ENCODE measurements at regions not wholly inside any gene's neighbourhood (a gene's known extent, or its start where the extent isn't known, plus 50 kb on each side); places are given as distances from the start of the nearest gene placed in this dataset.
"Not testable (repeated sequence)": the region's sequence is repeated elsewhere in the genome, so short reads cannot be mapped to it uniquely, and the experiment has no call there.

GRCh38 chr12:91483471-91483985 lies 300.9 kb upstream of the DCN start:
- POLR2A ChIA-PET: no interaction called here
- Mint-ChIP-seq H3K9me3 (no peaks in the 10 kb centered on the region), H3K27me3 (no peaks in the 10 kb centered on the region), H3K27ac (no peak overlapping the region), H3K36me3 (ENCODE audit: low read depth) (no peaks in the 10 kb centered on the region), H3K4me3 (no peak overlapping the region), H3K4me1 (no peaks in the 10 kb centered on the region)
- CTCF ChIA-PET: no interaction called here
- no peak for DNase-seq

DNA sequence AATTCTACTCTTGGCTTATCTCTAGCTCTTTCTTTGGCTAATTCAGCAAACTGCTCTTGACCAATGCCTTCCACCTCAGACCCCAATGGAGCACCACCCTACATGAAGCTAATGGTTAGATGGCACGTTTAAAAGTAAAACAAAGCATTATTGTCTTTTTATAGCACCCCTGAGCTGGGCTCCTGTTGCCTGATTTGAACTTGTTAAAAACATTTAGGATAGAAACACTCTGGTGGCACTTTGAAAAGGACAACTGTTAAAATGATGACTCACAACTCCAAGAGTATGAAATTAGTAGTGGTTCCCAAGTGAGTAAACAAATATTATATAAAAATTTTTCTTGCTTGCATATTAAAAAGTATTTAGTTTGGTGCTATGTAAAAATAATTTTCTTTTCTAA lies 299.6 kb upstream of the DCN start:
- no peaks in the 10 kb centered on the region for H3K4me1 Mint-ChIP-seq
- H3K9me3 Mint-ChIP-seq: no peaks in the 10 kb centered on the region
- ChIA-PET POLR2A (no interaction called here), CTCF (no interaction called here)
- H3K27ac Mint-ChIP-seq: no peak overlapping the region
- DNase-seq: no peak
- no peak overlapping the region for H3K4me3 Mint-ChIP-seq
- no peaks in the 10 kb centered on the region for H3K36me3 Mint-ChIP-seq (ENCODE audit: low read depth)
- no peaks in the 10 kb centered on the region for H3K27me3 Mint-ChIP-seq

DNA sequence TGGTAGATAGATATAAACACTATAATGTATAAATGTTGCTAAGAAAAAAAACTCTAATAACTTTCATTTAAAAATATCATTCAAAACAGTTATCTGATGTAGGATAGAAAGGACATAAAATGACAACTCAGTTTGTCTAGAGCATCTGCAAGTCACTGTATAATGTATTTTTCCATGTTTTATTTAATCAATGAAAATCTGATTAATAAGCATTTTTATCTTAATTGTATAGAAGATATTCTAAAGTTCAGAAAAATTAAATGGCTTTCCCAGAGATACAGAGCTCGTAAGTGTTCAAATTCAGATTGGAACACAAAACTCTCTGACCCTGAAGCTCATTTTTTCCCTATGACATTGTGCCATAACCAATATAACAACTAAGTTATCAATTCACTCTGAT lies 295.9 kb upstream of the DCN start:
- H3K4me1 Mint-ChIP-seq: no peaks in the 10 kb centered on the region
- no peaks in the 10 kb centered on the region for H3K36me3 Mint-ChIP-seq (ENCODE audit: low read depth)
- H3K27me3 Mint-ChIP-seq: no peaks in the 10 kb centered on the region
- POLR2A ChIA-PET: no interaction called here
- H3K4me3 Mint-ChIP-seq: no peak overlapping the region
- DNase-seq: no peak
- CTCF ChIA-PET: no interaction called here
- no peaks in the 10 kb centered on the region for H3K9me3 Mint-ChIP-seq
- H3K27ac Mint-ChIP-seq: no peak overlapping the region

DNA sequence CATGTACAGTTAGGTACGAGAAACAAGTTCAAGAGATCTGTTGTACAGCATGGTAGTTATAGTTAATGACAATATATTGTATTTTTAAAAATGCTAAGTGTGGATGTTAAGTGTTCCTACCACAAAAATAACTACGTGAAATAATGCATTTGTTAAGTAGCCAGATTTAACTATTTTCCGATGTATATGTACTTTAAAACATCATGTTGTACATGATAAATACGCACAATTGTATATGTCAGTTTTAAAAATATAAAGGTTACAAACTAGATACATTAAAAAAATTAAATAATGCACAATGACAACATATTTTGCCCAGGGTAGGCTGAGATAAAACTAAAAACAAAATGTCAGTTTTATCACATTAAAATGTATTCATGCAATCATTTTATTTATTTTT lies 285.1 kb upstream of the DCN start:
- CTCF ChIA-PET: no interaction called here
- no peak overlapping the region for H3K4me3 Mint-ChIP-seq
- no peaks in the 10 kb centered on the region for H3K4me1 Mint-ChIP-seq

DNA sequence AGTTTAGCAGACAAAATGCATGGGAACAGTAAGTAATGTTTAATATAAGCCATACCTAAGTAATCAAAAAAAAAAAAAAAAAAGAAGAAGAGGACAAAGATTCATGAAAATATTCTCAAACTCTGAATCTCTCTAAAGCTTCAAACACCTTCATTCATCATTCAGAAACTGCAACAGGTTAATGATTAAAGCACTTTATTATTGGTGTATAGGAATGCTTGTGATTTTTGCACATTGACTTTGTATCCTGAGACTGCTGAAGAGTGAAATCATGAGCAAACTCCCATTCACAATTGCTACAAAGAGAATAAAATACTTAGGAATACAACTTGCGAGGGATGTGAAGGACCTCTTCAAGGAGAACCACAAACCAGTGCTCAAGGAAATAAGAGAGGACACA lies 278.4 kb upstream of the DCN start:
- Mint-ChIP-seq H3K27ac (no peak overlapping the region), H3K9me3 (no peaks in the 10 kb centered on the region), H3K27me3 (peaks cover 1% of the 10 kb centered on the region), H3K36me3 (ENCODE audit: low read depth) (no peaks in the 10 kb centered on the region), H3K4me1 (no peaks in the 10 kb centered on the region), H3K4me3 (no peak overlapping the region)
- ChIA-PET POLR2A (no interaction called here), CTCF (no interaction called here)
- DNase-seq: no peak

More for the DNA sequence above, 285.1 kb upstream of the DCN start:
- POLR2A ChIA-PET: no interaction called here
- H3K9me3 Mint-ChIP-seq: no peaks in the 10 kb centered on the region
- no peak for DNase-seq
- H3K27me3 Mint-ChIP-seq: peaks cover 1% of the 10 kb centered on the region
- no peaks in the 10 kb centered on the region for H3K36me3 Mint-ChIP-seq (ENCODE audit: low read depth)
- H3K27ac Mint-ChIP-seq: no peak overlapping the region

DNA sequence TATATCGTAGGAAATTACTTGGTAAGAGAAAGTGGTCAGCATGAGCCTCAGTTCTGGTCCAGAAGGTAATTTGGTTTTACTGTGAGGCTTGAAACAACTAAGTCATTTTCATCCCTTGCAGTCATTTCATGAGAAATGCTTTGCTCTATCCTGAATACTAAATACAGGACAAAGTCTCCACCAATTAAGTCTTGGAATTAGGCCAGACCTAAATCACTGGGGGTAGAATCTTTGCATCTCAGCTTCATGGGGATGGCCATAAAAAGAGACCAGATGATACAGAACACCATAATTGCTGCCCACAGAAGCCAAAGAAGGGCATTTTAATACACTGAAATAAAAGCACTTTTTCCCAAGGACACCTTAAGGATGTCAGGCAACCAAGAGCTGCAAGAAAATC lies 277.9 kb upstream of the DCN start:
- Mint-ChIP-seq H3K27ac (no peak overlapping the region), H3K36me3 (ENCODE audit: low read depth) (no peaks in the 10 kb centered on the region), H3K4me1 (no peaks in the 10 kb centered on the region), H3K27me3 (peaks cover 1% of the 10 kb centered on the region), H3K9me3 (no peaks in the 10 kb centered on the region), H3K4me3 (no peak overlapping the region)
- ChIA-PET CTCF (no interaction called here), POLR2A (no interaction called here)
- DNase-seq: no peak

DNA sequence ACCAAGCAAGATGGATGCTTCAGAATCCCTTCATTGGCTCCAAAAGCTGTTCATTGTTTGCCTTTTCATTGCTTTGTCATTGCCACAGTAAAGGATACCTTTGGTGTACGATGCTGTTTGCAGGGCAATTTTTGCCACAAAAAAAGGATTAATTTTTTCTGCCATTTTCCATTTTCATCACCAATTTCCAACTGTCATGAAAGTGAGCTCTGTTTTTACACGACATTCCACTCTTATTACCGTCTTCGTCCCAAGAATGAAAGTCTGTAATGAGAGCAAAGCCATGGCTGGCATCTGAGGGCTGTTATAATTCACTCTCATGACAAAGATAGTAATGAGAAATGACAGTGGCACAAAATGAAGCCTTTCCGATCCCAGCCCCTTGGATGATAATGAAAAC lies 272.7 kb upstream of the DCN start:
- CTCF ChIA-PET: no interaction called here

GRCh38 chr12:91454179-91454578 lies 271.6 kb upstream of the DCN start:
- POLR2A ChIA-PET: no interaction called here
- Mint-ChIP-seq H3K4me3 (no peak overlapping the region), H3K27ac (no peak overlapping the region), H3K9me3 (peaks cover 4% of the 10 kb centered on the region), H3K36me3 (ENCODE audit: low read depth) (no peaks in the 10 kb centered on the region), H3K27me3 (no peaks in the 10 kb centered on the region), H3K4me1 (no peaks in the 10 kb centered on the region)
- no peak for DNase-seq
- CTCF ChIA-PET: no interaction called here

More for the DNA sequence above, 272.7 kb upstream of the DCN start:
- DNase-seq: no peak
- Mint-ChIP-seq H3K36me3 (ENCODE audit: low read depth) (no peaks in the 10 kb centered on the region), H3K4me1 (no peaks in the 10 kb centered on the region), H3K27ac (no peak overlapping the region), H3K27me3 (no peaks in the 10 kb centered on the region), H3K4me3 (no peak overlapping the region), H3K9me3 (peaks cover 4% of the 10 kb centered on the region)
- POLR2A ChIA-PET: no interaction called here

DNA sequence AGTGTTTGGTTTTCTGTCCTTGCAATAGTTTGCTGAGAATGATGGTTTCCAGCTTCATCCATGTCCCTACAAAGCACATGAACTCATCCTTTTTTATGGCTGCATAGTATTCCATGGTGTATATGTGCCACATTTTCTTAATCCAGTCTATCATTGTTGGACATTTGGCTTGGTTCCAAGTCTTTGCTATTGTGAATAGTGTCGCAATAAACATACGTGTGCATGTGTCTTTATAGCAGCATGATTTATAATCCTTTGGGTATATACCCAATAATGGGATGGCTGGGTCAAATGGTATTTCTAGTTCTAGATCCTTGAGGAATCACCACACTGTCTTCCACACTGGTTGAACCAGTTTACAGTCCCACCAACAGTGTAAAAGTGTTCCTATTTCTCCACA lies 269.8 kb upstream of the DCN start:
- H3K4me3 Mint-ChIP-seq; POLR2A ChIA-PET; H3K27ac Mint-ChIP-seq; H3K9me3 Mint-ChIP-seq; DNase-seq; H3K4me1 Mint-ChIP-seq; H3K27me3 Mint-ChIP-seq; H3K36me3 Mint-ChIP-seq (ENCODE audit: low read depth); CTCF ChIA-PET: not testable (repeated sequence)

- DNase-seq: no peak
- CTCF ChIA-PET: no interaction called here
- peaks cover 4% of the 10 kb centered on the region for H3K4me1 Mint-ChIP-seq
- POLR2A ChIA-PET: no interaction called here
- H3K4me3 Mint-ChIP-seq: no peak overlapping the region
- no peaks in the 10 kb centered on the region for H3K27me3 Mint-ChIP-seq
- H3K36me3 Mint-ChIP-seq (ENCODE audit: low read depth): no peaks in the 10 kb centered on the region
- H3K9me3 Mint-ChIP-seq: no peaks in the 10 kb centered on the region
- H3K27ac Mint-ChIP-seq: no peak overlapping the region
These were observed 259.7 kb upstream of the DCN start for GRCh38 chr12:91441993-91442952.

DNA sequence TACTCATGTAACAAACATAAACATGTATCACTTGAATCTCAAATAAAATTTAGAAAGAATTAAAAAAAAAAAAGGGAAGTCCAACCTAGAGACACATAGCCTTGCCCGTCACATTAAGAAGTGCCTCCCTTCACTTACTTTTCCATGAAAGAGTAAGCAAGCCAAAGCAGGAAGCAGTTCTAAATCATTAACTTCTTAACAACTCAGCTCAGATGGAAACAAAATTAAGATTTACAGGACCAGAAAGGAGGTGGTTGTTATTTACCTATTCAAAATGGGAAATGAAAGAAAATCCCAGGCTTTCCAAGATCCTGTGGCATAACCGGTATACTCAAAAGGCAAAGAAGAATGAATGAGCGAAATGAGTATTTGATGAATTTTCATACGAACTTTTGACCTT lies 258.6 kb upstream of the DCN start:
- peaks cover 4% of the 10 kb centered on the region for H3K4me1 Mint-ChIP-seq
- no peak overlapping the region for H3K4me3 Mint-ChIP-seq
- ChIA-PET CTCF (no interaction called here), POLR2A (no interaction called here)
- H3K27me3 Mint-ChIP-seq: no peaks in the 10 kb centered on the region
- no peaks in the 10 kb centered on the region for H3K36me3 Mint-ChIP-seq (ENCODE audit: low read depth)
- no peak overlapping the region for H3K27ac Mint-ChIP-seq
- no peaks in the 10 kb centered on the region for H3K9me3 Mint-ChIP-seq
- DNase-seq: no peak

GRCh38 chr12:91434081-91434480 lies 251.5 kb upstream of the DCN start:
- Mint-ChIP-seq H3K4me1 (peaks cover 5% of the 10 kb centered on the region), H3K27me3 (no peaks in the 10 kb centered on the region), H3K27ac (no peak overlapping the region), H3K4me3 (no peak overlapping the region), H3K36me3 (ENCODE audit: low read depth) (no peaks in the 10 kb centered on the region), H3K9me3 (no peaks in the 10 kb centered on the region)
- no peak for DNase-seq
- ChIA-PET CTCF (no interaction called here), POLR2A (no interaction called here)

GRCh38 chr12:91432755-91433154 lies 250.1 kb upstream of the DCN start:
- ChIA-PET CTCF (no interaction called here), POLR2A (no interaction called here)
- H3K9me3 Mint-ChIP-seq: no peaks in the 10 kb centered on the region
- H3K27me3 Mint-ChIP-seq: no peaks in the 10 kb centered on the region
- no peak overlapping the region for H3K4me3 Mint-ChIP-seq
- H3K27ac Mint-ChIP-seq: no peak overlapping the region
- peaks cover 1% of the 10 kb centered on the region for H3K4me1 Mint-ChIP-seq
- no peak for DNase-seq
- H3K36me3 Mint-ChIP-seq (ENCODE audit: low read depth): no peaks in the 10 kb centered on the region

DNA sequence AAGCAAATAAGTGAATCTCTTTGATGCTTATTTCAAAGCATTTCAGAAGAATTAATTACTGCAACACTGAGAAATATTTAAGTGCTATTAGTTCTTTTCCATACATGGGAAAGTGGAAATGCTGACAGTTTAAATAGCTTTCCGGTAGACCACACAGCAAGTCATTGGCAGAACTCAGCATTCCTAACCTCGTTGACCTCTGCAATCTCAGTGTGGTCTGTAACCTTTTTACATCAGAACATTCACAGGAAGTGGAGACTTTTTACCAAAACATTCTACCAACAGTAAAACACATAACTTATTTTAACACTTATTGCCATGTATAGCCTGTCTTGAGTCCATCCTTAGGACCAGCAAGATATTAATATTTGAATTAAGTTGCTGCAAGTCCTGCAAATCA lies 249.5 kb upstream of the DCN start:
- Mint-ChIP-seq H3K4me3 (no peak overlapping the region), H3K27me3 (no peaks in the 10 kb centered on the region), H3K4me1 (peaks cover 1% of the 10 kb centered on the region), H3K36me3 (ENCODE audit: low read depth) (no peaks in the 10 kb centered on the region), H3K27ac (no peak overlapping the region), H3K9me3 (no peaks in the 10 kb centered on the region)
- CTCF ChIA-PET: no interaction called here
- POLR2A ChIA-PET: no interaction called here
- DNase-seq: no peak
